LHCN-M2 (cell line): ENCODE measurements at regions not wholly inside any gene's neighbourhood (a gene's known extent, or its start where the extent isn't known, plus 50 kb on each side); places are given as distances from the start of the nearest gene placed in this dataset.
A peak's percentile ranks its signal among the peaks of the same experiment; 100 is the strongest.

Experiments used
- DNase-seq: peaks from one replicate; pipeline ENCODE4 v3.0.0-alpha.2; 2012; ENCODE audit warnings: low read depth

GRCh38 chr11:112583261-112583893, 322.7 kb upstream of the PLET1 start:
- no peak for DNase-seq

- no peak for DNase-seq
These were observed 324.0 kb upstream of the PLET1 start for GRCh38 chr11:112584672-112585071.

DNA sequence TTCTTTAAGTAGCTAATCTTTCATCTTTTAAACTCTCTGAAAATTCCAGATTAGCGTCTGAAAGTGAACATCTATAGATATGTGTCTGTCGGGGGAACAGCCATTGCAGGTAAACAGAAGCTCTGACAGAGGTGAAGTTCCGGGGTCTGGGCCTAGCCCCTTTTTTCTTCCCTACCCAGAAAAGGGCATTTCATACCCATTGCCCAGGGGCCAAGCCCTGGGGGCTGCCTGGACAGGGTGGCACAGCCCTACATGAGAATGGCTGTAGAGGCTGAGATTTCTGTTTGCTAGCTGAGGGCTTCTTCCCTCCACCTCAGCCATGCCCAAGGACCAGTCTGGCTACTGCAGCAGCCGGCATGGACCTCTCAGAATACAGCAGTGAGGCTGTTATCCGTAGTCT, 327.0 kb upstream of the PLET1 start:
- DNase-seq, result no peak

DNA sequence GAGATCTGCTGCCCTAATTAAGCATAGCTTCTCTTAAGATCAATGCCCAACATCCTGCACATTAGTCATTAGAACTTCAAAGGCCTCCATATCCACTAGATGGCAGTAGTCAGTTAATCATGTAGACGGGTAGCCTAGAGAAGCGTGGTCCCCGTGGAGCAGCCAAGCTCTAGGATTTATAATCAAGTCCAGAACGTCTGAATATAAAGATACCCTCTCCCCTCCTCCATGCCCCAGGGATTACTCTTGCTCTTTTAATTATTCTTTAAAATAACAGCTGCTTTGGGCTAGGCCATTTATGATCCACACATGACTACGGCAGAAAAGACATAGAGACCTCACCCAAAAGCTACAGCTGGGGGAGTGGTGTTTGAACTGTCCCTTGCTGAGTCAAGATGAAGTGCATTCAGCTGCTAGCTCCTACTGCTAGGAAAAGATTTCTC, 327.6 kb upstream of the PLET1 start:
- peak; percentile 92 for DNase-seq

DNA sequence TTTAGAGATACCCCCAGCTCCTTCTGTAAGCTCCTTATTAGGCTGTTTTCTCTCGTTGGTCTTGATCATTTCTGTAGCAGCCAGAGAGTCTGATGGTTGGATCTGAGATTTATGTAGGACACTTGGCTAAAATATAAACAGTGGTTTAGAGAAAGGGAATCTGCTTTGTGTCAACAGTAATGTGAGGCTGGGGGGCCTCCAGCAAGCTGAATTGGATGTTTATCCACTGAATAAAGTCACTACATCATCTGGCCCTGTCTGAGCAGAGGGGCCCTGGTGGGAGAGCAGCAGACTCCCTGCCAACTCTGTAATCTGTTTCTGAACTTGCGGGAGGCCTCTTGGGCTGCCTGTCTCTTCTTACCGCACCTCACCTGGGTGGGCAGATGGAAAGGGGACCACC, 328.5 kb upstream of the PLET1 start:
- DNase-seq, result no peak

GRCh38 chr11:112590764-112591163, 330.1 kb upstream of the PLET1 start:
- DNase-seq, result no peak

GRCh38 chr11:112593440-112593839, 332.8 kb upstream of the PLET1 start:
- DNase-seq, result no peak

GRCh38 chr11:112596324-112596723, 335.7 kb upstream of the PLET1 start:
- DNase-seq, result no peak

GRCh38 chr11:112597286-112597790, 336.7 kb upstream of the PLET1 start:
- no peak for DNase-seq

DNA sequence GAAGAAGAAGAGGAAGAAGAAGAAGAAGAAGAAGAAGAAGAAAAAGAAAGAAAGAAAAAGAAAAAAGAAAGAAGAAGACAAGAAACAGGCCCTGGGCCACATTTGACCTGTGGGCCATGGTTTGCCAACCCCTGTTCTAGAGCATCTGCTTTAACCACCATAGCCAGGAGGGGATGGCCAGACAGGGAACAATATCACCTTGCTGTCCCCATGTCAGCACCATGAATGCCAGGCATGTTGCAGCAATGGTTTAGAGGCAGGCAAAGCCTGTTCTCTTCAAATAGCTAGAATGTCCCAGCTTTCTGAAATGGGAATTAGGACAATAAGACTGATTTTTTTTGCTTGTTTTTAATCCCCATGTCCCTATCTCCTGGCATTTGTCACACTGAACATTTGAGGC, 338.6 kb upstream of the PLET1 start:
- DNase-seq, result no peak

- no peak for DNase-seq
These were observed 339.3 kb upstream of the PLET1 start for GRCh38 chr11:112599856-112600533.

DNA sequence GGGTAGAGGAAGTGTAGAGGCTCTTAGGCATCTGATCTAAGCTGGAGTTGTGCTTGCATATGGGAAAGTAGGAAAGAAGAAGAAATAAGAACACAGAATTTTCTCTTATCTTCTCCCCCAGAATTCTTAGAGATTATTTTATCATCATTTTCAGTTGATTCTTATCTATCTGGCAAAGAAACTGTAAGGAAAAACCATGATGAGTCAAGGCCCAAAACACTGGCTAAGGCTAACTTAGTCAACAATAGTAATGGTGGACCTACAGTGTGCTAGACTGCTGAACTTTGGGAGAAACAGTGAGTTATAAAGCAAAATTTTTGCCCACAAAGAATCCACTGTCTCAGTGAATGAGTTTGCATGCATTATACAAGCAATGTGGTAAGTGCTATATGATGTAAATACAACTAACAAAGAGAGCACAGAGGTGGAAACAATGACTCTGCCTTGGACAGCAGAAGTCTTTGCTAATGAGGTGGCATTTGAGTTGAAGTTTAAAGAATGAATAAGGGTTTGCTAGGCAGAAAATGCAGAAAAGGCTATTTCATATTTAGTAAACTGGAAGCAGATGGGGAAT, 344.5 kb upstream of the PLET1 start:
- no peak for DNase-seq

DNA sequence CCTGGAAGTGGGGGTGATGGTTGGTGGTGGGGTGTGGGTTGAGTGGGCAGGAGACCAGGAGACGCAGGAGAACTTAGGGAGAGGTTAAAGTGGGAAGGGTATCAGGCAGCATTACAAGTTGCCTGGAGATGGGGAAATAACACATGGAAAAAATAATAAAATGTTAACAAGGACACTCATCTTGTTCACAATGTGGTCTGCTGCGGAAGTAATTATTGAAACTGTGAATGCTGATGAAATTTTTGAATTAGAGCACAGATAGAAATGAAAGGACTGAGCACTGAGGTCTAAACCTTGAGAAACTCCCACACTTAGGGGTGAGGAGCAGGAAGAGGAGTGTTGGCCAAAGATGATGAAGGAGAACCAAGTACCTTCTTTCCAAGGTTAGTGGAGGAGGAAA, 346.0 kb upstream of the PLET1 start:
- no peak for DNase-seq

DNA sequence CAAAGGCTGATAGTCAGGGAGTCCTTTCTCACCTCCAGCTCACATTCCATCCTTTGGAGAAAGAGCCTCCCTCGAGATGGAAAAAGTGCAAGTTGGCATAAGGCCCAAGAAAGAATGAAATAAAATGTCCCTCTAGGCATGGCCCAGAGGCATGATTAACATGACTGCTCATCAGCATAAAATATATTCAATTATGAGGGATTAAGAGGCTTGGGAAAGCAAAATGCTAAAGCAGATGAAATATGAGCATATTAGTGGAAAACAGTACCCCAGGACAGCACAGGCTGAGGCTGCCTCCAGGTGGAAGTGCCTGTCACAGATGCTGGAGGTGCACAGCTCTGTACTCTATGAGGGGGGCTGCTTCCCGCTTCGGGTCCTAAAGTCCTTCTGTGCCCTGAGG, 347.8 kb upstream of the PLET1 start:
- no peak for DNase-seq

DNA sequence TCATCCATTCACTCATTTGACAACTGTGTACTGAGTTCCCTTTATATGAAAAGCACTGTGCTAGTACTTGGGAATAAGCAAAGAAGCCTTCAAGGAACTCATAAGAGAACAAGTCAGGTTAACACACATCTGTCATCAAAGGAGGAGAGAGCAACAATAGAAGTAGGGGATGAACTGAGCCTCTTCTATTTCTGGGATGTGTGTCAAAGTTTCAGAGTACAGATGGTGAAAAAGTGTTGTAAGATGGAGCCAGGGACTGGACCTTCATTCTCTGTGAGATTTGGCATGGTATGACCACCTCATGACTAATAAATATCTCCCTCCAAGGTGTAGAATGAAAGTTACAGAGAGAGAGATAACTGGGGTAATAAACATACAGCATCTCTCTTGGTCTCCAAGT, 349.8 kb upstream of the PLET1 start:
- no peak for DNase-seq

- DNase-seq, result peak; percentile 9
These were observed 350.0 kb upstream of the NCAM1 start for GRCh38 chr11:112610996-112611750.

- DNase-seq, result no peak
These were observed 349.4 kb upstream of the NCAM1 start for GRCh38 chr11:112611771-112612170.

DNA sequence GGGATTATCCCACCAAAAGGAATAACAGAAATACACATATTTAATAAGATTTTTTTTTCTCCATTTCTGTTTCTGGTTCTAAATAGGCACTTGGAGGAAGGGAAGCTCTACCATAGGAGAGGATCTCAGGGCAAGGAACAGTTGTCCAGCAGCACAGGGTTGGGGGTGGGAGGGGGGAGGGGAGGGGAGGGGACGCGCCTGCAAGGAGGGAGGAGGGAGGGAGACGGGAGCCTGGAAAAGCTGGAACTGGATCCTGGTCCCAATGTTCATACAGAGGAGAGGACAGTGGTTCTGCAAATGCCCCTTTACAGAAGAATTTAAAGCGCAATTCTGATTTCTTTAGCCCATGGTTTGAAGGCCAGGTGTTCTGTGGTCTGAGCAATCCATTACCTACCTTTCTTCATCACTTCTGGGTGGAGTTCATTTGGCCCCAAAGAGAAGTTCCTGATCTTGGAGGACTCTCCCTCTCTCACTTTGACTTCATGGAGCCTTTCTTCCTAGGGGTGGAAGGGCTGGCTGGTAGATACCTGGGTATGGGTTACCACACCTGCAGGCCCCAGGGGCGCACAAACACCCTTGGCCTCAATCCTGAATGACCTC, 348.9 kb upstream of the NCAM1 start:
- DNase-seq, result peak; percentile 52

- DNase-seq, result peak; percentile 67
These were observed 347.9 kb upstream of the NCAM1 start for GRCh38 chr11:112613051-112613972.

- no peak for DNase-seq
These were observed 346.6 kb upstream of the NCAM1 start for GRCh38 chr11:112614605-112615004.

- no peak for DNase-seq
These were observed 346.0 kb upstream of the NCAM1 start for GRCh38 chr11:112615238-112615637.
